GM21717 (cell line): ENCODE measurements at regions not wholly inside any gene's neighbourhood (a gene's known extent, or its start where the extent isn't known, plus 50 kb on each side); places are given as distances from the start of the nearest gene placed in this dataset.

Source experiments
- ATAC-seq: cut with Tn5 transposase; IDR thresholded peaks from one replicate; pipeline ENCODE4 v1.9.1; 2021; ENCODE audit warnings: mild to moderate bottlenecking, moderate library complexity; ENCODE audit not compliant: unreplicated experiment

GRCh38 chr10:44042075-44042770 is 342.7 kb downstream of the CXCL12 start:
- no peak for ATAC-seq

GRCh38 chr10:44039599-44039998 is 345.3 kb downstream of the CXCL12 start:
- ATAC-seq: no peak

DNA sequence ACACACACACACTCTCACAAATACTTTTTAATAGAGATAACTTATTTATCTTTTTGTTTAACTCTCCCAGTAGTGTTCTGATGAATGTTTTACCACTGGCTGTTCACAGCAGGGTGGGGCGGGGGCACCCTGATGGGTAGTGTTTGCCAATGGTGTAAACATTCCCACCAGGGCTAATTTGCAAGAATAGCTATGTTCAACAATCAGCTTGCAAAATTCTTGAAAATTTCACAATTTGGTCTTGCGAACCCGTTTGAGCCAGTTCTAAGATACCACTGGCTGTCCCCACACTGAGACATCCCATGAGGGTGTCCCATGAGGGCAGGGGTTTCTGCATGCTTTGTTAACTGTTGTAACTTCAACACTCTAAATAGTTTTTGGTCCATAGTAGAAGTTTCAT is 348.5 kb downstream of the CXCL12 start:
- ATAC-seq: no peak

DNA sequence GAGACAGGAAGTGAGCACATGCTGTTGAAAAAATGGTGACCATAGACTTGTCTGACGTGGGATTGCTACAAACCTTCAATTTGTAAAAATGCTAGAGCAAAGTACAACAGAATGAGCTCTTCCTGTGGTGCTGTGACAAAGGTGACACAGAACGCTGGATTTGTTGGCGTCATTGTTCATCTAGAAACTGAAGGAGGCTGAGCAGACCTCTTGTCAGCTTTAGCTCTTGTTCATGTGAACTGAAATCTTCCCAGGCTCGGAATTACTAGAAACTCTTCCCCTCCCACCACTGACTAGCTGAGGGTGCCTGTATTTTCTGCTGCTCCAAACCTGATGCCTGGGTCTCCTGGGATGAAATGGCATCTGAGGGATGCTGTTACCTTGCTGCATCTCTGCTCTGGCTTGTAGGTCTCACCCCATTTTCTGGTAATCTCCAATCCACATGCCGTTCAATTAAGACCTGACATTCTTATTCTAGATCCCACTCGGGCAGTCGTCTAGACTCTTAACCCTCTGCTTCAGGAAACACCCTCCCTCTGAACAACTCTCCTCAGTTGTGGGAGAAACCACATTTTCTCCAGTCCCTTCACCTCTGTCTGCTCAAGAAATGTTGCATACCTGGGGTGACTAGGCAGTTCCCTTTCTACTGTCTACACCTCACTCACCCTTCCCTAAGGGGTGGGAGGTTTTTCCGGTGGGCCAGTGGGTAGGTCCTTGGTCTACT is 349.3 kb downstream of the CXCL12 start:
- ATAC-seq: no peak

GRCh38 chr10:44034946-44035345 is 350.0 kb downstream of the CXCL12 start:
- no peak for ATAC-seq

GRCh38 chr10:44033008-44033407 is 351.9 kb downstream of the CXCL12 start:
- no peak for ATAC-seq

- ATAC-seq: no peak
These were observed 352.7 kb downstream of the CXCL12 start for GRCh38 chr10:44032216-44032615.

GRCh38 chr10:44030738-44031137 is 354.2 kb downstream of the CXCL12 start:
- ATAC-seq: no peak

GRCh38 chr10:44030132-44030531 is 354.8 kb downstream of the CXCL12 start:
- peak; percentile 83 for ATAC-seq

GRCh38 chr10:44028384-44029137 is 356.3 kb downstream of the CXCL12 start:
- no peak for ATAC-seq

DNA sequence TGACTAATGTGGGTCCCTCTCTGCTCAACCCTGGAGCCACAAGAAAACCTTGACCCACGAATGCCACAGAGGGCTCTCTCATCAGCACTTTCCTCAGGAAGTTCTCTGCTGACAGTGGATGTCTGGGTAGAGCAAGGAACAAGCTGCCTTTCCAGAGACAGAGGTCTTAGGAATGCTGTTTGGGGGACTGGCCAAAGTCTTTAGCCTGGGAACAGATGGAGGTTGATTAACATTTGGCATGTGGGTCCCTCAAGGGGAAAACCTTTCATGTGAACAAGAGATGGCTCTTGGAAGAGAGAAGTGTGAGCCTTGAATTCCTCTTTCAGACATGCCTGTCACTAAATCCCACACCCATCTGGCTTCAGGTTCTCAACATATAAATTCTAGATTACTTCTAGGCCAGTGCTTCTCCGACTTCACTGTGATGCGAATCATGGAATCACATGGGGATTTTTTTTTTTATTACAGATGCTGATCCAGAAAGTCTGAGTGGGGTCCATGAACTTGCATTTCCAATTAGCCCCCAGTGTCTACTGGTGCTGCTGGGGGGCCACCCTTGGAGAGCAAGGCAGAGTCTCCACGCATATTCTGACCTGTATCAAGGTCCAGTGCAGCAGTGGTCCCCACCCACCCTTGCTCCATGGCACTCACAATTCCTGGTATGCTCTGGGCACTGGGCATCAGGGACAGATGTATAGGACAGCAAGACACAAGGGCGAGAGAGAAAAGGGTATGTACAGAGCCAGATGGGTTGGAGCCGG is 360.4 kb downstream of the CXCL12 start:
- no peak for ATAC-seq

DNA sequence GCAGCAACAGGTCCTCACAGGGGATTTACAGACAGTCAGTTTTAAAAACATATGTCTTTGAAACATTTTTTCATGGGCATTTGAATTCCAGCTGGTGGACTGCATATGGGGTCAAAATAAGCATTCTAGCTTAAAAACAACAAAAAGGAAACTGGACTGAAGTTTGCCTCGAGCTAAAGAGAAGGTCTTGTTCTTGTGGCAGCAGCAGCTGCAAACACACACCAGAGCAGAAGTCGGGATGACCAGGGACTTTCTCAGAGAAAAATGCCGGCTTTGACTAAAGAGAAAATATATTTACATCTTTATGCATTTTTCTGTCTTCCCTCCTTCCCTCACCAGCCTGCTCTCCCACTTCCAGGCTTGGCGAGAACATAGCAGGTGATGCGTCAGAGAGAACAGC is 361.4 kb downstream of the CXCL12 start:
- no peak for ATAC-seq

GRCh38 chr10:44022203-44022602 is 362.7 kb downstream of the CXCL12 start:
- ATAC-seq: no peak

- peak; percentile 60 for ATAC-seq
These were observed 364.4 kb downstream of the CXCL12 start for GRCh38 chr10:44020322-44021111.

DNA sequence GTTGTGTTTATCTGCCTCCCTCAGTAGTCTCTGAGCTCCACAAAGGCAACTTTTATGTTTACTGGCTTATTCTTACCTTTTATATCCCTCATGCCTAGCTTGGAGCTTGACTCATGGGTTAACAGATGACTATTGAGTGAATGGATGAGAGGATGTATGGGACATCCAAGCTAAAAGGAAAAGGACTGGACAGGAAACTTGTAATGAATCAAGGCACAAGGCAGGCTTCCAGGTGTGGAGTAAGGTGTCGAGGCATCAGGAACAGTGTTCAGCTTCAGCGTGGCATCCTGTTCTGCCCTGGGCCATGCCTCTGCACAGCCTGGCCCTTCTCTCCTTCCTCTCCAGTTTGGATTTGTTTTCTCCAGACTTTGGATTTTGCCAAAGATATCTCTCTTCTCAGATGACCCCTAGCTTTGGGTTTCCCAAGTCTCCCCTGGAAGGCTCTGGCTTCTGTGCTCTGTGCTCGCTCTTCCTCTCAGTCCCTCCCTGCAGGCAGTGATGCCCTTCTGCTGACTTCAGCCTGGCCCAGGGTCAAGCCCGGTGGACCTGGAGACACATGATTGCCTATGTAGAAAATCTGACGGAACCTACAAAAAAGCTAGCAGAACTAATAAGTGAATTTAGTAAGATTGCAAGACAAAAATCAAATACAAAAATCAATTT is 367.3 kb downstream of the CXCL12 start:
- no peak for ATAC-seq

- no peak for ATAC-seq
These were observed 368.1 kb downstream of the CXCL12 start for GRCh38 chr10:44016589-44017482.

GRCh38 chr10:44015702-44016500 is 367.2 kb upstream of the ZNF32 start:
- ATAC-seq: no peak

DNA sequence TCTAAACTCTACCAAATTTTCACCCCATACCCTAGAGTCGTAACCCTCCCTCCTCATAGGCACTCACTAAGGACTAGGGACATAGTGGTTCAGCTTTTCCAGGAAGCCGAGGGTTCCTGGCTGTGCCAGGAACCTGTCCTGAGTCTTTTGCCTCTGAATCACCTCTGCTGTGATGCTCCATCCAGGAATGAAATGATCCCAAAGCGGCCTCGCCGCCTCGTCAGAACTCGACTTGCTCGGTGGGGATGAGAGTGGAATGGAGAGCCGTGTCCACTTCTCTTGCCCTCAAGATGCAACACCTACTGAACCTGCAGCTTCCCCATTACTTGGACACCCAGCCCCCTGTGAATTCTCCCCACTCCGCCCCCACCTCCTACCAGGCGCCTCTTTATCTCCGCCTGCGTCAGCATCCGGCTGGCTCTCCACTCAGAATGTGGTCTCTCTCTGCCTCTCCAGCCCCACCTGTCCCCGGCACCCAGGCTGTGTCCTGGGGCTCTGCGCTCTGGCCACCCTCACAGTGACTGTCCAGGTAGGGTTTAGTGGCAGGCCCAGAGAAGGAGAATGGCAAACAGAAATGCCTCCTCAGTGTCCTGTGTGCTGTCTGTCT is 366.1 kb upstream of the ZNF32 start:
- ATAC-seq: no peak
